HG02943 (cell line): ENCODE measurements at regions not wholly inside any gene's neighbourhood (a gene's known extent, or its start where the extent isn't known, plus 50 kb on each side); places are given as distances from the start of the nearest gene placed in this dataset.
"Not testable (repeated sequence)": the region's sequence is repeated elsewhere in the genome, so short reads cannot be mapped to it uniquely, and the experiment has no call there.

ENCODE experiments used
- ATAC-seq: cut with Tn5 transposase; IDR thresholded peaks from one replicate; pipeline ENCODE4 v1.9.1; 2021; ENCODE audit warnings: mild to moderate bottlenecking, low read depth, moderate library complexity; ENCODE audit not compliant: unreplicated experiment

GRCh38 chr5:91757383-91757782 lies 374.3 kb upstream of the ARRDC3 start:
- not testable (repeated sequence) for ATAC-seq

GRCh38 chr5:91754990-91755389 lies 371.9 kb upstream of the ARRDC3 start:
- ATAC-seq, result no peak

- ATAC-seq, result not testable (repeated sequence)
These were observed 361.4 kb upstream of the ARRDC3 start for GRCh38 chr5:91744470-91744869.

GRCh38 chr5:91742550-91742949 lies 359.4 kb upstream of the ARRDC3 start:
- no peak for ATAC-seq

- no peak for ATAC-seq
These were observed 358.8 kb upstream of the ARRDC3 start for GRCh38 chr5:91741764-91742505.

GRCh38 chr5:91730026-91730425 lies 346.9 kb upstream of the ARRDC3 start:
- ATAC-seq, result no peak

GRCh38 chr5:91727463-91727862 lies 344.3 kb upstream of the ARRDC3 start:
- no peak for ATAC-seq

GRCh38 chr5:91722736-91723467 lies 339.8 kb upstream of the ARRDC3 start:
- ATAC-seq, result no peak

GRCh38 chr5:91712718-91713117 lies 329.6 kb upstream of the ARRDC3 start:
- no peak for ATAC-seq

- ATAC-seq, result no peak
These were observed 324.4 kb upstream of the ARRDC3 start for GRCh38 chr5:91707521-91707841.

GRCh38 chr5:91706785-91707520 lies 323.8 kb upstream of the ARRDC3 start:
- ATAC-seq, result no peak

GRCh38 chr5:91703128-91703527 lies 320.0 kb upstream of the ARRDC3 start:
- ATAC-seq, result no peak

- no peak for ATAC-seq
These were observed 316.3 kb upstream of the ARRDC3 start for GRCh38 chr5:91699429-91699828.

- ATAC-seq, result no peak
These were observed 308.5 kb upstream of the ARRDC3 start for GRCh38 chr5:91691592-91691991.

- ATAC-seq, result no peak
These were observed 307.8 kb upstream of the ARRDC3 start for GRCh38 chr5:91690921-91691320.

GRCh38 chr5:91687430-91687829 lies 304.3 kb upstream of the ARRDC3 start:
- ATAC-seq, result no peak

- ATAC-seq, result no peak
These were observed 301.5 kb upstream of the ARRDC3 start for GRCh38 chr5:91684625-91685024.

GRCh38 chr5:91670563-91670962 lies 287.4 kb upstream of the ARRDC3 start:
- ATAC-seq, result no peak

GRCh38 chr5:91670122-91670521 lies 287.0 kb upstream of the ARRDC3 start:
- no peak for ATAC-seq

- ATAC-seq, result no peak
These were observed 285.1 kb upstream of the ARRDC3 start for GRCh38 chr5:91668261-91668660.

- no peak for ATAC-seq
These were observed 269.6 kb upstream of the ARRDC3 start for GRCh38 chr5:91652678-91653077.
